Kidney tubule cell (primary cell): ENCODE measurements at regions not wholly inside any gene's neighbourhood (a gene's known extent, or its start where the extent isn't known, plus 50 kb on each side); places are given as distances from the start of the nearest gene placed in this dataset.

Experiments used
- DNase-seq: peaks from one replicate; pipeline ENCODE4 v3.0.0-alpha.2; 2018; ENCODE audit warnings: low spot score

DNA sequence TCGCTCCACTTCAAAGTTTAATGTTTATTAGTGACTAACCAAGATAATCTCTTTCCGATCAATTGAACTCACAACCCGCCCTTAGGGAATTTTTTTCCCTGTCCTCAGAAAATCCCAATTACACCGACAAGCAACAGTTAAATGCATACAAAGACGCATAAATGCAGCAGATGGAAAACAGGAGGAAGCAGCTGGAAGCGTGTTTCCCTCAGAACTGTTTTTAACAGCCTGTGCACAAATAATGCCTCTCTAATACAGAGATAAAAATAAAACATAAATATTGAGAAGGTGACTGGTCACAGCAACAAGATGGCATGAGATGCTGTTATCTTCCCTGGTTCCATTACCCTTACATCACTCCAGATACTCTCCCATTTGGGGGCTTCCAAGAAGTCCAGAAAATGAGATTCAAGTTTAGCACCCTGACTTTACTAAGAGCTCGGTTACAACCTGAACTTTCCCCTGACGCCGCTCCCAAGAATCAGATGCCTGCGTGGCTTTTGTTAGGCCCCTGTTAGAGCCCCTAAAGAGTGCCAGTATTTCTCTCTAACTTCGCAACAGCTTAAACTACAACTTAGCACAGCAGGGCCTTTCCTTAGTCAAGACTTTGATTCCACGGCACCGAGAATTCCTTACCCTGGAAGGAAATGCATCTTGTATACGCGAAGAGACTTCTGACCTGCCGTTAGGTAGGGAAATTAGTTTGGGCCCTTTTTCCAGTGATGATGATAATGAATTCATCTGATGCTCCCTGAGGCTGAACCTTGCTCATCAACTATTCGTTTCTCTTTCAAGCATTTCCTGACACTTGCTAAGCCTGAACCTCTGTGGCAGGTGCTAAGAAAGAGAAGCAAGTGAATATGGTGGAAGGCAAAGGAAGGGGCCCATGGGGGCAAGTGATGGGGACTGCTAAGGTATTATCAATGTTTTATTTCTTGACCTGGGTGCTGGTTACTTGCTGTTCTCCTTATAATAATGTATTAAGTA is 137.7 kb upstream of the SMYD2 start:
- peak; percentile 1 for DNase-seq

DNA sequence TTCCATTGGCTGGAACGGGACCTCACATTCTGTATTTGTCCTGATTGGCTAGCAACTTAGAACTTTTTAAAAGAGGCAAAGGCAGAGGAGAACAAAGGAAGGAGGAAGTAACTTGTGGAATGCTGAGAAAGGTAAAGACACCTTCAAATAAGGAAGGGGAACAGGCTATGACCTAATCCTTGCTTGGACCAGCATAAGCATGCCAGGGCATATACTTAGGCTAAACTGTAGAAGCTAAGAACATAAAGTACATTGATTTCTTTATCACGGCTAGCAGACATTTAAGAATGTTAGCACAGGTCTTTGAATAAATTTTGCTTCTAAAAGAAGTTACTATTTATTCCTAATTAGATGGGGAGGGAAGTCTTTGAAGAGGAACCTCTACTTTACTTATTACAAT is 136.4 kb upstream of the SMYD2 start:
- peak; percentile 7 for DNase-seq

DNA sequence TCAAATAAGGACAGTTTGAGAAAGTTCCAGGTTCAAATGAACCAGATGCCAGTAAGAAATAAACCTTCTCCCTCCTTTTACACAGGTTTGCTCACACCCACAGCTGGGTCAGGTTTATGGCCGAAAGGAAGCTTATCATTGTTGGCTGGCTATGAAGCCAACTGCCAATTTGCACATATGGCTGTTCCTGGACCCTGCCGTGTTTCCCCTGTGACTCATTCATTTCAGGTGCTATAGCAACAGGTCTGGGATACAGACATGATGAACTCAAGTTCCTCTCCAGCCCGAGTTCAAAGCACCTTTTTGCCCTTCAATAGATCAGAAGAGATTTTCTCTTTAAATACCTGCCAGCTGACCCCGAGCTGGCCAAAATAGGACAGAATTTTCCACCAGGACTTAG is 134.4 kb upstream of the SMYD2 start:
- DNase-seq, result peak; percentile 53

DNA sequence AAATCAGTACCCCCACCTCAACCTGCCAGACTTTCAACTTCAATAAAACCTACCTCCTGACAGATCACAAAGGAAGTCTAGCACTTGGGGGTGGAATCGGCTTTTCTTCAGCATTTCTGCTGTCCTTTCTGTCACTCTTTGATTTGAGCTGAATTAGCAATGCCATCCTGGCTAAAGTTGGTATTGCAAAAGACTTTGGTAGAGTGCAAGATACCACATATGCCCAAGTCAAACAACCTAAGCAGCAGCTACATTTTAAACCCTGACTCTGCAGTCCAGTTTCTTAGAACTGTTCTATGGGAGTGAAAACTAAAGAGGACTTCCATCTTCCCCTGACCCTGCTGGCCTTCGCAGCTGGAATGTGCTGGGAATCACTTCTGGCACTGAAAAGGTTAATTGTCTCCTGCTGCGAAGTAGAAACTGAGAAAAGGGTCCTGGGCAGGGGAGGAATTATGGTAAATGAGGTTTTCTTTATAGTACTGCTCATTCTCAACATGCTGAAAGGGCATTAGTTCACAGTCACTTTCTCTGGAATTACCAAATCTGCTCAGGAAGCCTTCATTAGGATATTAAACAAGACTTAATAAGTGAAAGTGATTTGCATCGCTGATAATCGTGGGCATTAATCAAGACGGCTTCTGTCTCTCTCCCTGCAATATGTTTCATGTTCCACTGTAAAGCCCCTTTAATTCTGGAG is 126.2 kb upstream of the SMYD2 start:
- DNase-seq, result no peak

DNA sequence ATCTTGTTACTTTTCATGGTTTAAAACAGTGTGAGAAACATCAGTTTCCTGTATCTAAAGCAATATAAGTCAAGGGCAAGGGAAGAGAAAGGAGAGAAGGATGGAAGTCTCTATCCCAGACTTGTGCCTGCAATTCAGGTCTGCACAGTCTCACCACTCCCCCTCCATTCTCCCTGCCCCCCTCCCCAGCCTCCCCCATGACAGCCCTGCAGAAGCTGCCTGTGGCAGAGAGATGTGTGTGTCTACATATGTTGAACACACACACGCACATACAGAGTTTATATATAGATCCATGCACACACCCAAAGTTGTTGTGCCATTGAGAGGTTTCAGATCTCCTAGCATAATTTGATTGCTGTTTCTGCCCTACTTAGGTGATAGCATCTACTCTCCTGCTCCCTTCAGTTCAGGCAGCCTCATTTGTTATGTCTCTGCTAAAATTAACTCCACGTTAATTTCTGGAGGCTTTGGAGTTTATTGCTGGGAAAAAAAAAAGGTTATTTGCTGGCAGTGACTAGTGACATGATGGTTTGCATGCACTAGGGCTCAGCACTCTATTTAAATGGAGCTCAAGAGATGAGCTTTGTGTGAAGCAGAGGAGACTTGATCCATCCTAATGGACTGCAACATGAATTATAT is 124.9 kb upstream of the SMYD2 start:
- no peak for DNase-seq

DNA sequence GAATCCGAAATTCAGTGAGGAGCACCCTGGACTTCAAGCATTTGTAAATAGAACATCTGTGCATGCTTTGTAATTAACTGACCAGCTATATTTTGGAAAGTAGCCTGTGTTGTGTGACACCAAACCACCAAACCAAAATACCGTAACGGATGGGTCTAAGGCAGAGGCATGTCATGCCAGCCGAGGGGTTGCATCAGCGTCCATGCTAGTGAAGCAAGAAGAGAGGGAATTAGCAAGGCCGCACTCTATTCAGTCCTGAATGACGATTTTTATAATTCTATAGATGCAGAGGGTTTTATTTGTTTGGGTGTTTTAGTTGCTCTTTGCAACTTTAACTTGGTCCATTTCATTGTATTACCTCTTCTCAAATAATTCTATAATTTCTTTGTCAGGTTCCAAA is 116.8 kb upstream of the SMYD2 start:
- DNase-seq, result no peak

DNA sequence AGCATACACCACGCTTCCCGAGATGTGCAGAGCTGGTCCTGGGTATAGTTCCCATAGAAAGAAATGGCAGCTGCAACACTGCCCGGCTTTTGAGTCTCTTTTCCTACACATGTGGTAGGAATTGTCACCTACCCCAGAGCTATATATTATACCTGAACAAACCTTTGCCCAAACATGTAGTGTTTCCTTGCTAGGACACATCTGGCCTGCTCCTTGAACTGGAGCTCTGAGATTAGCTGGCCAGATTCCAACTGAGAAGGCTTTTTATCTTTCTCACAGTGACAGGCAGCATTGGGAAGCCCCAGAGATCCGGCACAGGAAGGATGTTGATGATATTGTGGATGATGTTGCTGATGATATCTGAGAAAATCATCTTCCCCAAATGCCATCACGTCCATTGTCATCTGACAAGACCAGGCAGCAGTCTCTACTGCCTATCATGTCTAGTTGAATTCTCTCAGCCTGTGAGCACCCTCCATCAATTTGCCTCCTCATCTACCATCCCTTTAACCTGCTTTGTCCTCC is 115.0 kb upstream of the SMYD2 start:
- DNase-seq, result no peak

DNA sequence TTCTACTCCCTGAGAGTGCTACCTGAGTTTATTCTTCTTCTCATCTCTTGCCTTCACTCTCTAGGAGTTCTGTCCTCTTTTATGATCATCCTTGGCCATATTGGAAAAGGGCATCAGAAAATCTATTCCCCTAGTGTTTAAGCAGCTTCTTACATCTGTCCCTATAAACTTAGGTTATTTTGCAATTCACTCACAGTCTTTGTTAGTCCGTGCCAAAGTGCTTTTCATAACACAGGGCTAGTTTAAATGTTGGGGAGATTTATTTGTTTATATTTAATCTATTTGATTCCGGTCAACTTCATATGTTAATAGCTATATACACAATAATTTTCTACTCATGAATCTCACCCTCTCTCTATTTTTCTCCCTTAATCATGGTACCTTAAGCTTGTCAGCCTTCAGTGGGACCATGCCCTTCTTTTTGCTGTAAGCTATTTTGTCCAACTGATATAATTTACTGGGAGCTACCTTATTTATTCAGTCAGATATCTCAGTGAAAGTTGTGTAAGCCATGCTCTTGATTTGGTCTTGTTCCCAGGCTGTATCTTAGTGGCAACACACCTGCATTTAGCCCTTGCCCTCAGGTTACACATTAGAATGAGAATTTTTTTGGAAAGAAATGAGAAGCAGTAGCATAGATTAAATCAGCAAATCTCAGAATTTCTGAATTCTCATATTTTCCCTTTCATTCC is 106.3 kb upstream of the SMYD2 start:
- DNase-seq, result no peak

DNA sequence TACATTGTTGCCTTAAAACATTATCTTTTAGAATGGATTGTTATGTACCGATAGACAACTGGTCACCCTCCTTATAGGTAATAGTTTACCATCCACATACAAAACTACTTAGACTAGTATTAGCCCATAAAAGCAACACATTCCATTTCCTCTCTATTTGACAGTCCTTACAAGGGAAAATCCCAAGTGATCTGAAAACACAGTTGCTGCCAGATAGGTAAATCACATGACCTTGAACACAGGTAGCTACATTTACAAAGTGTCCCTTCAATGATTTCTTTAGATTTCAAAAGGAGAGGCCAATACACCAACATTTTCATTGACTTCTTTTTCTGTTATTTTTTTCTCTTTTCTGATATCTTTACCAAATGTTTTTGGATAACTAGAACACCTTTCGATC is 102.9 kb upstream of the SMYD2 start:
- DNase-seq, result no peak

DNA sequence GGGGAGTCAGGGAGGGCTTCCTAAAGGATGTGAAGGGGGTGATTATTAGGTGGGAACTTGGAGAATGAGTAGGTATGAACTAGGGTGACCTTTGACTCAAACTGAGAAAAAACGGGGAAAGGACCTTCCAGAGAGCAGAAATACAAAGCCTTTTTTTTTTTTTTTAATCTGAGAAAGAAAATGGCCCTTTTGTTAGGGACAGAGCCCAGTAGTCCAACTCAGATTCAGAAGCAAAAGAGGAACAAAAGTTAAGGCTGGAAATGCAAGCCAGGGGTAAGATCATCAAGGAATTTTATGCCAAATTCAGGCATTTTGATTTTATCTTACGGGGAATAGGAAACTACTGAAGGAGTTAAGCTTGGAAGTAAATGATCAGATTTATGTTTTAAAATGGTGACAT is 96.0 kb upstream of the SMYD2 start:
- DNase-seq, result no peak

DNA sequence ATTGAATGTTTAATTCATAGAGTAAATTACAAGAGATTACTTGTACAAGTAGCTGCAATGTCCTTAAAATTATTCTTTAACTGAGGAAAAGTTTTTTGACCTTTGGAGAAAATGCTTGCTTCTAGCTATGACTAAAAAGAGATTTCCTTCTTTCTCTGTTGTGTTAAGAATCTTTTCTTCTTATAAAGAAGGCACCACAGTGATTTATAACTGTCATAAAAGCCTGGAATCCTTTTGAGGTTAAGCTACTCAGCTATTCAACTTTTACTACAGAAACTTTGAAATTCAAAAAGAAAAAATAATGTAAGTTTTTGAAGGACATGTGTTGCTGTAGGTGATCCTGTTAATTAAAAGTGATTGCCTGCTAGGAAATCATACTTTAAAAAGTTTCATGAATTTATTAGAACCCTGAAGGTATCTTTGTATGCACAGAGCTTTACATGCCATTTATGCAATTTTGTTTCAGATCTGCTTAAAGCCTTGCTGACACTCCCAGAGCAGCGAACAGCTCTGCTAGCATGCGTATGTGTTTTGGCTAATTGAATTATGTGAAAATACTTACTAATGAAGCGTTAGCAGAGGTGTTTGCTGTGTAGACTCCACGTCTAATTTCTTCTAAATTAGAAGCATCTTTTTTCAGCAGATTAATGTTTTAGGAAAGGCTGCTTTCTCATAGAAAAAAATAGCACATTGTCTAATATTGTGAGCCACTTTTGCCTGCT is 94.7 kb upstream of the SMYD2 start:
- DNase-seq, result no peak

DNA sequence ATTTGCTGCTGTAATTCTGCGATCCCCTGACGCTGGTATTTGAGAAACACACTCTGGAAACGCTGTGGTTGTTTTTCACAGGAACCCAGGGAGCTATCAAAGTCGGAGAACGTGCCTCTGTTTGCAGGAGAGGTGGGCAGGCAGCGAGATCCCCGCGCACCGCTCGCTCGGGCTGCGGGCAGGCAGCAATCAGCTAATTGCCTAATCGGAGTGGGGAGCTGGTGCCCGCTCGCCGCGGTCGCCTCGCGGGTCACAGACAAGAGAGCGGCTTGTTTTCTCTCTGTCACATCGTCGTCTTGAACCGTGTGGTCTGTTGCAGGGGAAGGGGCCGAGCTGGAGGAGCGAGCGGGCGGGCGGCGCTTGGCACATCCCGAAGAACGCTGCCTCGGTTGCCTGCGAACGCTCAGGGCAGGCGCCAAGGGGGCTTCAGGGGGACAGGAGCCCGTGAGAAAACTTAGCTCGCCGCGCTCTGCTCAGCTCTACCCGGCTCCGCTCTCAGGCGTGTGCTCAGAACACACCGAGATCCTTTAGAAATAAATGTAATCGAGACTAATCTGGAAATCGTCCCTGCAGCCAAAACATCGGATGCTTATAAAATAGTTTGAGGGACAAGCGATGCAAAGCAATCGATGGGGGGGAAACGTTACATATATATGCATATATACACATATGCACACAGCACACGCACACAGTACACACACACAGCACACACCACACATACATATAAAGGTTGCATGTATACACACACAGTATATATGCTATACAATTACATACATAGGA is 93.6 kb upstream of the SMYD2 start:
- no peak for DNase-seq

DNA sequence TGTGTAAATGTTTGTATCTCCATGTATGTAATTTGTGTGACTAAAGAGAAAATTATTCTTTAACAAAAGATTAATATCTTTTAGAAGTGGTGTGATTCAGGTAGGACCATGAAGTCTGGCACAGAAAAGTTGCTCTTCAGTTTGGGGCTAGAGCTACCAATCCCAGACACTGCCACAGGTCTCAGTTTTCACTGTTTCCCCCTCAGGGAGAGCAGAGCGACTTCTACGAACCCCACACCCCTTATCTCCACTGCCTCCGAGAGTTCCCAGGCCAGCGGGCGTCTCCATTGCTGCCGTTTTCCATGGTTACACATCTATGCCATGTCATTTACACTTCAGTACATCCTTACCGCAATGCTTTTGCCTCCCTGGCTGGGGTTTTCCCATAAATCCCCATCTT is 93.0 kb upstream of the SMYD2 start:
- no peak for DNase-seq

DNA sequence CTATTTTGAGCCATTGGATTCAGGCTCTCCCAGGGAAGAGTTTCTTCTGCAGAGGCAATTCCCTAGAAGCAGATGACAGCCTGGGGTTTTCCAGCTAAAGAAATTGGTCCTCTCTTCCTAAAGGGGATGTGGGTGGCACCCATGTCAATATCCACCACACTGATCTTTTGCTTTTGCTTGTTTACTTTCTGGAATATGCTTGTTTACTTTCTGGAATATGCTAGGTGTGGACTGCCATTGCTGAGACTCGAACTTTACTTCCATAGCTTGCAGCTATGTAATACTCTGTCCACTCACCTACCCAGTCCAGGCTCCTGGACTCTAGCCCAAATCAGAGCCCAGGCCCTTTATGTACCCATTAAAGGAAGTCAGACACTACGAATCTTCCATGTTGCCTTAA is 92.1 kb upstream of the SMYD2 start:
- DNase-seq, result no peak

DNA sequence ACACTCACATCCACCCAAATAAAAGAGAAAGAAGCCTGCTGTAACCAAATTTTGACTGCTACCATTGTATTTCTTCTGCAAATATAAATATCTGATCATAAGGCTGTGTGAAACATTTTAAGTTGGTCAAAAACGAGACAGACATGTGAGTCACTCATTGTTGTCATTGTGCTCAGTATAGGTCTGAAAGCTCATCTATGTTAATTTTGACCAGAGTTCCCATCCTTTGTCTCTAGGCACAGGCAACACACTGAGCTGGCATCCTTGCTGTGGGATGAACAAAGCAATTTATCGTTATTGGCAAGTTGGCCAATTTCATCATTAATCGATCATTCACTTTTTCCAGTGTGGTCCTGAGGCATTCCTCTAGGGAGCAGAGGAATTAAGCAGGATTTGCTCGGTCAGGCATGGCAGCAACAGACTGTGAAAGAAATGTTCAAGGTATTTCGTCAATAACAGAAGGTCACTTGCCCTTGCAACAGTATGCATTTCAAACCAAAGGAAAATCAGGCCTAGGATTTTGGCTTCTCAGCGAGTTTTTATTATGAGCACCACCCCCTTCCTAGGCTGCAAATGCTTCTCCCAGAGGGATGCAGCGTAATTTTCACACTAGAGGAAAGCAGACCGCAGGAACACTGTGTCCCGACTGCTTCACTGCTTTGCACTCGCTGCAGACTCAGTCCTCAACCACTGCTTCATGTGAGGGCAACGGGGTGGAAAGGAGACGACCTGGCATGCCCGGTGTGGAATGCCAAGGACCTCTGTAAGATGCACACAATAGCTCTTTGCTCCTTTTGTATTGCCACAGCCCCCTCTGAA is 87.9 kb upstream of the SMYD2 start:
- DNase-seq, result peak; percentile 44

DNA sequence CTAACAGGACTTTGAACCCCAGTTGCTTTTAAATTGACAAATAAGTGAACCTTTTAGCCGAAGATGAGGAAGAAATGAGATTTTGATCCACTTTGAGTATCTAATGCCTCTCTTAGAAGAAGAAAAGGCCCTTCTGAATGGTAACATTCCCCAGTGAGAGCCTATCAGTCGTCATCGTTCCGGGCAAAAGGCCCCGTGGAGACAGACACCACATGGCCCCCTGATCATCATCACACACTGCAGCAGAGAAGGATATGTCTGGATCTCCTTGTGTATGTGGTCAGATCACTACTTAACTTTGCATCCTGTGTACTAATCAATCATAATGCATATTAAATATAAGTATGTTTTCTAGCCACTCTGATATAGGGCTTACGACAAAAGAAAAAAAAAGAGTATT is 87.3 kb upstream of the SMYD2 start:
- no peak for DNase-seq

DNA sequence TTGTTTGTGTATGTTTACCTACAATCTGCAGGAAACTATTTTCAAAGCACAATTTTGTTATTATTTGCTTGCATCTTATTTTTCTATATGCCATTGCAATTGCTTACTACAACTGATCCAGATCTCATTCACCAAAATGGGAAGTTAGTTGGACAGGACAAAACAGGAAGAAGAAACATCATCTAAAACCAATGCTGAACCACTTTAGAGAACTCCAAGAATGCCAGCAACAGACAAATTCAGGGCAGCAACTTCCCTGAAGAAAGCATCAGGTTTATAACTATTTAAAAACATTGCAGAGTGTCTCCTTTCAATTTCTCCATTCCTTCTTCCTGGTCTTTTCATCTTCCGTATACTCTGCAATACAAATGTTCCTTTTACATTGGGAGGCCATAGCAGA is 82.4 kb upstream of the SMYD2 start:
- no peak for DNase-seq

DNA sequence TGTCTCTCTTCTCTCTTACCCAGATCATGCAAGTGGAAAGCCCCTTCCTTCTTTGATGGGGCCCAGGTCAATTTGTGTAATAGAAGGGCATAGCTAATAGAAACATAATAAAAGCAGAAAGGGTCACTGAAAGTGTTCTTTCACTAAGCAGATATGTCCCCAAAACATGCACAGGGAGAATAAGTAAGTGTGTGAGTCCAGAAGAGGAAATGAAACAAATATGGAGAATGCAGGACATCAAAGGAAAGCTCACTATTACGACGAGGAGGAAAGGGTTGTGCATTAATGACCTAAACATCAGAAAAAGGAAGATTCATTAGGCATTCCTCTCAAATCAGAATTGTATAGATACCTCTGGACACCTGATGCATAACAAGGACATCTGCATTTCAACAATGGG is 81.4 kb upstream of the SMYD2 start:
- DNase-seq, result no peak

DNA sequence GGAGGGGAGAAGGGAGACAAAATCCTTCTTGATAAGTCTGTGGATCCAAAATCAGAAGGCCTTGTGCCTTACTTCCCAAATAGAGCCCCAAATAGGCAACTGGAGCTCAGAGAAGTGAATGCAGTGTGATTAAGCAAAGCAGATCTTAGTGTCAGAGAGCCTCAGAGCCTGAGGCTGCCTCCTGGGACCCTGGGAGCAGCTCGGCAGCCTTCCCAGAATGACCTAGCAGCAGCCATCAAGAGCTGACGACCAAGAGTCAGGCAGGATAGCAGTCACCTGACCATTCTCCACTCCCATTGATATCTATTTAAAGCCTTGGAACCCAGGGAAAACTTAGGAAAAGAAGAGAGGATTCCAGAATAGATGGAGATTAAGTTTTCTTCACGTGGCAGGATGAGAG is 78.0 kb upstream of the SMYD2 start:
- no peak for DNase-seq

DNA sequence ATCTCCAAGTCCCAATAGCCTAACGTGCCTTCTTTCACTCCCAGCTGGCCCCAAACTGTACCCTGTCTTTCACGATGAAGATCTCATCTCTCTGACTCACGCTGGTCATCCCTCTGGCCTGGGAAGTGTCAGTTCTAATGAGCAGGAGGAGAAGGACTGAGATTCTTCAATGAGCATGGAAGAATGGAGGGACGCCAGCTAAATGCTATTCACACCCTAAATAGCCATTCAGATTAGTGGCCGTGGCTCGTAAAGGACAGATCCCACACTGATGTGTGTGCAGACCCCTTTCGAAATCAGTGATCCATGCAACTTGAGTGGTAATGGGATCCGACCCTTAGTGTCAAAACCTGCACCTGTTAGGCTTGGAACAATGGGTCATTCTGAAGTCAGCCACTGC is 75.9 kb upstream of the SMYD2 start:
- DNase-seq, result no peak
